OCI-LY3 (cell line): ENCODE measurements at regions not wholly inside any gene's neighbourhood (a gene's known extent, or its start where the extent isn't known, plus 50 kb on each side); places are given as distances from the start of the nearest gene placed in this dataset.
"Not testable (repeated sequence)": the region's sequence is repeated elsewhere in the genome, so short reads cannot be mapped to it uniquely, and the experiment has no call there.

Experiments
- EZH2phosphoT487 ChIP-seq: fragments of 200-600 bp; shearing (Covaris generic); IDR thresholded peaks from 2 replicates; pipeline ENCODE4 v1.6.1; 2018; ENCODE audit warnings: antibody characterized with exemption, mixed run types, low read depth
- TF ChIP-seq, protein P1 (sequence below): fragments of 200-600, 300-600 bp; sonication (generic); IDR thresholded peaks from 2 replicates; pipeline ENCODE4 v1.5.1; 2014; ENCODE audit warnings: antibody characterized with exemption, low read length, low read depth

DNA sequence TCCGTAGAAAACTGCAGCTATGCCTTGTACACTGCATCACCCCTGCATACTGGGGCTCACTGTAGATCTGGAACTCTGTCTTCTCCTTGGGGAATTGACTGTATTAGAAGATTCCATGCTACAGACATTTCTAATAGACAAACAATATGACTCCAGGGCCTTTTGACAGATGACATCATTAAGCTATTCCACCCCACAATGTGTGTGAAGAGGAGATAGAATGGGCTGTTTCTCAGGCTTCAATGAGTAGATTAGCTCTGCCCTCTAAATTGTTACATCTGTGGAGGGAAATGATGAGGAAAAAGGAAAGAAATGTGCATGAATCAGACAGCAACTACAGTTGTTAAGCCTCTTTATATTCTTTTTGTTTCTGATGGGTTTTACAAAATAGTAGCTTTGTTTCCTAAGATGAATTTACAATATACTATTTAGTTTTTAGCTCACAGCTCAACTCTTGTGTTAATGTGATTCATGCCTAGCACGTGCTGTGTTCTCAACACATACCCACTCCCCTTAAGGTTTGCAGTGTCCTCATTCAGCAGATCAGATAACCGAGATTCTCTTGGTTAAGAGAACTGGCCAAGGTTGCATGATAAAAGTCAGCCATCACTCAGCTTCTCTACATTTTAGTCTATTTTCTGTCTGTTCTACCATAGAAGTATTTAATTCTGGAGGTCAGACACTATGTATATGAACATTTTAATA is 281.6 kb upstream of the NBPF12 start:
- TF ChIP-seq, protein P1, sequence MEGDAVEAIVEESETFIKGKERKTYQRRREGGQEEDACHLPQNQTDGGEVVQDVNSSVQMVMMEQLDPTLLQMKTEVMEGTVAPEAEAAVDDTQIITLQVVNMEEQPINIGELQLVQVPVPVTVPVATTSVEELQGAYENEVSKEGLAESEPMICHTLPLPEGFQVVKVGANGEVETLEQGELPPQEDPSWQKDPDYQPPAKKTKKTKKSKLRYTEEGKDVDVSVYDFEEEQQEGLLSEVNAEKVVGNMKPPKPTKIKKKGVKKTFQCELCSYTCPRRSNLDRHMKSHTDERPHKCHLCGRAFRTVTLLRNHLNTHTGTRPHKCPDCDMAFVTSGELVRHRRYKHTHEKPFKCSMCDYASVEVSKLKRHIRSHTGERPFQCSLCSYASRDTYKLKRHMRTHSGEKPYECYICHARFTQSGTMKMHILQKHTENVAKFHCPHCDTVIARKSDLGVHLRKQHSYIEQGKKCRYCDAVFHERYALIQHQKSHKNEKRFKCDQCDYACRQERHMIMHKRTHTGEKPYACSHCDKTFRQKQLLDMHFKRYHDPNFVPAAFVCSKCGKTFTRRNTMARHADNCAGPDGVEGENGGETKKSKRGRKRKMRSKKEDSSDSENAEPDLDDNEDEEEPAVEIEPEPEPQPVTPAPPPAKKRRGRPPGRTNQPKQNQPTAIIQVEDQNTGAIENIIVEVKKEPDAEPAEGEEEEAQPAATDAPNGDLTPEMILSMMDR, result not testable (repeated sequence)
- not testable (repeated sequence) for TF ChIP-seq EZH2phosphoT487
